SK-N-SH (cell line): ENCODE measurements at regions not wholly inside any gene's neighbourhood (a gene's known extent, or its start where the extent isn't known, plus 50 kb on each side); places are given as distances from the start of the nearest gene placed in this dataset.

Experiments
- CTCF ChIA-PET: fragments of 300-600, 350-600 bp; formaldehyde crosslinking; extraction: SDS; loops from one replicate; lab custom pipeline; 2021; lab: Yijun Ruan, JAX
- POLR2A ChIA-PET: fragments of 350-600 bp; sonication (Branson Sonifier 250); formaldehyde crosslinking; extraction: SDS; loops from one replicate; lab custom pipeline; 2020; ENCODE audit warnings: antibody characterized with exemption, inconsistent platforms; lab: Yijun Ruan, JAX
- DNase-seq: peaks from one replicate; pipeline ENCODE4 v3.0.0; 2012
- H2AFZ ChIP-seq: fragments of 200-600 bp; sonication (generic); 2 replicates; pipeline ENCODE4 v1.8.1; 2016; ENCODE audit warnings: antibody characterized with exemption, mild to moderate bottlenecking, low read depth
- H3F3A ChIP-seq: fragments of 200-600 bp; sonication (generic); replicated peaks from 2 replicates; pipeline ENCODE3; 2016; ENCODE audit warnings: antibody characterized with exemption, mild to moderate bottlenecking; ENCODE audit not compliant: insufficient read depth
- H3K27ac ChIP-seq, 2 experiments: fragments of 200-500 bp in 1 of 2; fragments of 200-600 bp in 1 of 2; sonication (Bioruptor generic) in 1 of 2; sonication (generic), shearing (Covaris generic) in 1 of 2; 2 replicates each; pipeline versions ENCODE4 v1.5.1 to v1.6.1; 2014 to 2016; ENCODE audit warnings: low read depth in 2 of 2, inconsistent platforms in 1 of 2, low read length in 1 of 2, mild to moderate bottlenecking in 1 of 2, mixed read lengths in 1 of 2
- H3K27me3 ChIP-seq: fragments of 200-600 bp; sonication (generic), shearing (Covaris generic); 2 replicates; pipeline ENCODE4 v1.6.1; 2016; ENCODE audit warnings: mixed run types; ENCODE audit not compliant: insufficient read depth
- H3K36me3 ChIP-seq, 2 experiments: fragments of 200-500 bp in 1 of 2; fragments of 200-600 bp in 1 of 2; sonication (Bioruptor generic) in 1 of 2; sonication (generic) in 1 of 2; replicated peaks in 1 of 2; 2 replicates each; pipeline versions ENCODE3 to v1.5.1; 2014 to 2016; ENCODE audit warnings: low read length in 1 of 2, mild to moderate bottlenecking in 1 of 2; ENCODE audit not compliant: insufficient read depth in 2 of 2, control insufficient read depth in 1 of 2
- H3K4me1 ChIP-seq, 2 experiments: fragments of 200-500 bp in 1 of 2; fragments of 200-600 bp in 1 of 2; sonication (Bioruptor generic) in 1 of 2; sonication (generic), shearing (Covaris generic) in 1 of 2; 2 replicates each; pipeline versions ENCODE4 v1.5.1 to v1.6.1; 2014 to 2016; ENCODE audit warnings: low read depth in 1 of 2, low read length in 1 of 2, mixed run types in 1 of 2; ENCODE audit not compliant: insufficient read depth in 2 of 2, control insufficient read depth in 1 of 2
- H3K4me2 ChIP-seq: fragments of 200-600 bp; sonication (generic), shearing (Covaris generic); 2 replicates; pipeline ENCODE4 v1.6.1; 2017; ENCODE audit warnings: mixed run types
- H3K4me3 ChIP-seq, 2 experiments: fragments of 200-500 bp in 1 of 2; fragments of 200-600 bp in 1 of 2; sonication (Bioruptor generic) in 1 of 2; sonication (generic), shearing (Covaris generic) in 1 of 2; 2 replicates each; pipeline versions ENCODE4 v1.5.1 to v1.8.1; 2014 to 2016; ENCODE audit warnings: low read depth in 2 of 2, inconsistent platforms in 1 of 2, low read length in 1 of 2, mild to moderate bottlenecking in 1 of 2, mixed read lengths in 1 of 2, moderate library complexity in 1 of 2
- H3K79me2 ChIP-seq: fragments of 200-600 bp; sonication (generic); 2 replicates; pipeline ENCODE4 v1.8.1; 2017; ENCODE audit warnings: mild to moderate bottlenecking; ENCODE audit not compliant: insufficient read depth
- H3K9ac ChIP-seq: fragments of 200-600 bp; sonication (generic); 2 replicates; pipeline ENCODE4 v1.6.1; 2017; ENCODE audit warnings: mixed run types
- H3K9me2 ChIP-seq: fragments of 200-600 bp; sonication (generic); 2 replicates; pipeline ENCODE4 v1.6.1; 2017; ENCODE audit warnings: mixed run types
- H3K9me3 ChIP-seq: fragments of 200-600 bp; sonication (generic); 2 replicates; pipeline ENCODE4 v1.6.1; 2017; ENCODE audit warnings: mixed run types, mild to moderate bottlenecking, moderate library complexity
- H4K20me1 ChIP-seq: fragments of 200-600 bp; sonication (generic); 2 replicates; pipeline ENCODE4 v1.6.1; 2017; ENCODE audit warnings: mild to moderate bottlenecking, mixed run types; ENCODE audit not compliant: insufficient read depth
- EZH2phosphoT487 ChIP-seq: fragments of 200-600 bp; sonication (generic); IDR thresholded peaks from 2 replicates; pipeline ENCODE4 v1.6.1; 2017; ENCODE audit warnings: low read depth, mixed run types, mild to moderate bottlenecking, antibody characterized with exemption, moderate library complexity, borderline replicate concordance
- FOXJ3 ChIP-seq: sonication (generic); formaldehyde crosslinking; IDR thresholded peaks from 2 replicates; pipeline ENCODE4 v1.5.1; 2020; ENCODE audit warnings: mild to moderate bottlenecking, missing genetic modification reagents
- GATA2 ChIP-seq: sonication (generic); formaldehyde crosslinking; IDR thresholded peaks from 2 replicates; pipeline ENCODE4 v1.5.0; 2020; ENCODE audit warnings: mild to moderate bottlenecking, missing genetic modification reagents
- JUND ChIP-seq: IDR thresholded peaks from 2 replicates; pipeline ENCODE4 v1.4.0; 2012
- NFIC ChIP-seq: IDR thresholded peaks from 2 replicates; pipeline ENCODE4 v1.4.0; 2012; ENCODE audit warnings: borderline replicate concordance
- NRF1 ChIP-seq: IDR thresholded peaks from 2 replicates; pipeline ENCODE4 v1.6.1; 2012; ENCODE audit warnings: low read depth, mild to moderate bottlenecking, low read length
- POLR2AphosphoS5 ChIP-seq: IDR thresholded peaks from 2 replicates; pipeline ENCODE4 v1.6.1; 2012; ENCODE audit warnings: low read depth, low read length
- RAD21 ChIP-seq: IDR thresholded peaks from 2 replicates; pipeline ENCODE4 v1.6.1; 2012; ENCODE audit warnings: mild to moderate bottlenecking, low read length
- RCOR1 ChIP-seq: fragments of 150-350 bp; IDR thresholded peaks from 2 replicates; pipeline ENCODE4 v1.6.1; 2017; ENCODE audit warnings: antibody characterized with exemption, low read length
- RFX5 ChIP-seq: IDR thresholded peaks from 2 replicates; pipeline ENCODE4 v1.6.1; 2012; ENCODE audit warnings: mild to moderate bottlenecking, improper control_type of control experiment, low read length
- RXRA ChIP-seq: IDR thresholded peaks from 2 replicates; pipeline ENCODE4 v1.4.0; 2012; ENCODE audit warnings: low read depth, mild to moderate bottlenecking, borderline replicate concordance
- SIN3A ChIP-seq: IDR thresholded peaks from 2 replicates; pipeline ENCODE4 v1.6.1; 2012; ENCODE audit warnings: low read depth, mild to moderate bottlenecking, low read length, moderate library complexity, borderline replicate concordance
- SMC3 ChIP-seq: IDR thresholded peaks from 2 replicates; pipeline ENCODE4 v1.6.1; 2012; ENCODE audit warnings: low read depth, low read length, improper control_type of control experiment
- TAF1 ChIP-seq: IDR thresholded peaks from 2 replicates; pipeline ENCODE4 v1.6.1; 2012; ENCODE audit warnings: low read depth, mild to moderate bottlenecking, low read length, moderate library complexity, borderline replicate concordance
- TCF12 ChIP-seq: IDR thresholded peaks from 2 replicates; pipeline ENCODE4 v1.4.0; 2012
- YY1 ChIP-seq: IDR thresholded peaks from 2 replicates; pipeline ENCODE4 v1.4.0; 2012; ENCODE audit warnings: low read depth, mild to moderate bottlenecking
- WGBS: methylation state at CpG from one replicate; pipeline ENCODE4 v1.1.6; 2017; ENCODE audit warnings: low lambda C conversion rate; 5-methylcytosine and 5-hydroxymethylcytosine counted together
- TF ChIP-seq, protein P1 (sequence below): fragments of 150-350 bp; IDR thresholded peaks from 2 replicates; pipeline ENCODE4 v1.6.1; 2016; ENCODE audit warnings: mild to moderate bottlenecking, low read depth, low read length
- TF ChIP-seq, protein P2 (sequence below): IDR thresholded peaks from 2 replicates; pipeline ENCODE4 v1.4.0; 2012; ENCODE audit warnings: low read depth, borderline replicate concordance
- TF ChIP-seq, protein P3 (sequence below): IDR thresholded peaks from 2 replicates; pipeline ENCODE4 v1.4.0; 2012; ENCODE audit warnings: low read depth
- TF ChIP-seq, protein P4 (sequence below): fragments of 200-600 bp; sonication (generic); IDR thresholded peaks from 2 replicates; pipeline ENCODE4 v1.6.1; 2017; ENCODE audit warnings: antibody characterized with exemption, mild to moderate bottlenecking, moderate library complexity
- TF ChIP-seq, protein P5 (sequence below): IDR thresholded peaks from 2 replicates; pipeline ENCODE4; 2012

DNA sequence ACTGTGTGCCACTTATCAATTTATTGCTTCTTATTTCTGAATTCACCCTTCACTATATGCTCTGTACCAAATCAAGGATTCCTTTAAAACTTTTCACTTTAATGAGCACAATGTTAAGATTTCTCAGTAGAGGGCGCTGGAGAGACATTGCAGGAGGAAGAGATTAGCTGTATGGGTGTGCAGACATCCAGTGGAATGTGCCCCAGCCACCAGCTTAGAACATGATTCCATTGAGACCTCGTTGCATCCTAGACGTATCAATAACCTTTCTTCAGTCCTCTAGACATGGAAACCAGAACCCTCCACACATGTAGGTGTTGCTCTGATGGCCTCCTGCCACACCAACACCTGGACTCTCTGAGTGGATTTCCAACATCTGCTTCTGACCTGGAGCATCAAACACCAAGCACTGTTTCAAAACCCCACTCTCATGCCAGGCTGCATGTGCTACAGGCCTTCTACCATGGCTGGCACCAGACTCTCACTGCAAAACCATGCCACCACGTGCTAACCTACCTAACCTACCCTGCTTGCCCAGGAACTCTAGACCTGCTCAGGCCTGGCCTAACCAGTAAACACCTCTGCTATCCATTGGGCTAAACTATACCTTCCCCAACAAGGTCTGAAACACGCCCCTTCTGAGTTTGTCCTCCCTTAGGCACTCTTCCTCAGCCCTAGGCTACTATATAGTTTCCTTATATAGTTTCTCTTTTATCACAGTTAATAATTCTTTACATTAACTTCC lies 633.2 kb upstream of the PKDCC start:
- no peak overlapping the region for H2AFZ ChIP-seq
- WGBS = 19% methylated on average over 5 of the region's 5 CpGs
- H3K9ac ChIP-seq = no peak overlapping the region
- H3K4me2 ChIP-seq = no peak overlapping the region
- no peaks in the 10 kb centered on the region for H3K27me3 ChIP-seq
- CTCF ChIA-PET = interaction anchor here (0.5 to 6.1 kb wide), 40 partner anchors 10 to 1501 kb away, joined by 3 to 133 read pairs (median 4); no protein-coding TSS in a partner anchor
- no peaks in the 10 kb centered on the region for H3K36me3 ChIP-seq
- H3F3A ChIP-seq = no peaks in the 10 kb centered on the region
- H3K4me1 ChIP-seq = no peaks in the 10 kb centered on the region
- TF ChIP-seq POLR2AphosphoS5 = no peak
- TF ChIP-seq, protein P1, sequence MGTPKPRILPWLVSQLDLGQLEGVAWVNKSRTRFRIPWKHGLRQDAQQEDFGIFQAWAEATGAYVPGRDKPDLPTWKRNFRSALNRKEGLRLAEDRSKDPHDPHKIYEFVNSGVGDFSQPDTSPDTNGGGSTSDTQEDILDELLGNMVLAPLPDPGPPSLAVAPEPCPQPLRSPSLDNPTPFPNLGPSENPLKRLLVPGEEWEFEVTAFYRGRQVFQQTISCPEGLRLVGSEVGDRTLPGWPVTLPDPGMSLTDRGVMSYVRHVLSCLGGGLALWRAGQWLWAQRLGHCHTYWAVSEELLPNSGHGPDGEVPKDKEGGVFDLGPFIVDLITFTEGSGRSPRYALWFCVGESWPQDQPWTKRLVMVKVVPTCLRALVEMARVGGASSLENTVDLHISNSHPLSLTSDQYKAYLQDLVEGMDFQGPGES = no peak
- TF ChIP-seq RCOR1 = no peak
- TF ChIP-seq, protein P2, sequence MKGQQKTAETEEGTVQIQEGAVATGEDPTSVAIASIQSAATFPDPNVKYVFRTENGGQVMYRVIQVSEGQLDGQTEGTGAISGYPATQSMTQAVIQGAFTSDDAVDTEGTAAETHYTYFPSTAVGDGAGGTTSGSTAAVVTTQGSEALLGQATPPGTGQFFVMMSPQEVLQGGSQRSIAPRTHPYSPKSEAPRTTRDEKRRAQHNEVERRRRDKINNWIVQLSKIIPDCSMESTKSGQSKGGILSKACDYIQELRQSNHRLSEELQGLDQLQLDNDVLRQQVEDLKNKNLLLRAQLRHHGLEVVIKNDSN = no peak
- no peak for TF ChIP-seq SIN3A
- no peak for TF ChIP-seq TAF1
- TF ChIP-seq, protein P3, sequence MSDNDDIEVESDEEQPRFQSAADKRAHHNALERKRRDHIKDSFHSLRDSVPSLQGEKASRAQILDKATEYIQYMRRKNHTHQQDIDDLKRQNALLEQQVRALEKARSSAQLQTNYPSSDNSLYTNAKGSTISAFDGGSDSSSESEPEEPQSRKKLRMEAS = no peak
- TF ChIP-seq NRF1 = no peak
- TF ChIP-seq RAD21 = peak; percentile 85
- no peak for TF ChIP-seq RXRA
- no peak for TF ChIP-seq NFIC
- no peak for TF ChIP-seq GATA2 (CRISPR knock-in tag)
- TF ChIP-seq SMC3 = peak; percentile 74
- no peak for TF ChIP-seq TCF12
- TF ChIP-seq, protein P4, sequence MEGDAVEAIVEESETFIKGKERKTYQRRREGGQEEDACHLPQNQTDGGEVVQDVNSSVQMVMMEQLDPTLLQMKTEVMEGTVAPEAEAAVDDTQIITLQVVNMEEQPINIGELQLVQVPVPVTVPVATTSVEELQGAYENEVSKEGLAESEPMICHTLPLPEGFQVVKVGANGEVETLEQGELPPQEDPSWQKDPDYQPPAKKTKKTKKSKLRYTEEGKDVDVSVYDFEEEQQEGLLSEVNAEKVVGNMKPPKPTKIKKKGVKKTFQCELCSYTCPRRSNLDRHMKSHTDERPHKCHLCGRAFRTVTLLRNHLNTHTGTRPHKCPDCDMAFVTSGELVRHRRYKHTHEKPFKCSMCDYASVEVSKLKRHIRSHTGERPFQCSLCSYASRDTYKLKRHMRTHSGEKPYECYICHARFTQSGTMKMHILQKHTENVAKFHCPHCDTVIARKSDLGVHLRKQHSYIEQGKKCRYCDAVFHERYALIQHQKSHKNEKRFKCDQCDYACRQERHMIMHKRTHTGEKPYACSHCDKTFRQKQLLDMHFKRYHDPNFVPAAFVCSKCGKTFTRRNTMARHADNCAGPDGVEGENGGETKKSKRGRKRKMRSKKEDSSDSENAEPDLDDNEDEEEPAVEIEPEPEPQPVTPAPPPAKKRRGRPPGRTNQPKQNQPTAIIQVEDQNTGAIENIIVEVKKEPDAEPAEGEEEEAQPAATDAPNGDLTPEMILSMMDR = peak; percentile 73
- no peak for TF ChIP-seq JUND
- TF ChIP-seq, protein P5, sequence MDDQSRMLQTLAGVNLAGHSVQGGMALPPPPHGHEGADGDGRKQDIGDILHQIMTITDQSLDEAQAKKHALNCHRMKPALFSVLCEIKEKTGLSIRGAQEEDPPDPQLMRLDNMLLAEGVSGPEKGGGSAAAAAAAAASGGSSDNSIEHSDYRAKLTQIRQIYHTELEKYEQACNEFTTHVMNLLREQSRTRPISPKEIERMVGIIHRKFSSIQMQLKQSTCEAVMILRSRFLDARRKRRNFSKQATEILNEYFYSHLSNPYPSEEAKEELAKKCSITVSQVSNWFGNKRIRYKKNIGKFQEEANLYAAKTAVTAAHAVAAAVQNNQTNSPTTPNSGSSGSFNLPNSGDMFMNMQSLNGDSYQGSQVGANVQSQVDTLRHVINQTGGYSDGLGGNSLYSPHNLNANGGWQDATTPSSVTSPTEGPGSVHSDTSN = no peak
- TF ChIP-seq YY1 = no peak
- no peak for TF ChIP-seq RFX5
- no peak for TF ChIP-seq EZH2phosphoT487
- TF ChIP-seq FOXJ3 (CRISPR knock-in tag) = no peak
- peak; percentile 27 for DNase-seq
- H3K4me3 ChIP-seq = no peak overlapping the region
- H3K9me2 ChIP-seq = no peaks in the 10 kb centered on the region
- H3K79me2 ChIP-seq = no peaks in the 10 kb centered on the region
- no peak overlapping the region for H3K27ac ChIP-seq
- no peaks in the 10 kb centered on the region for H3K9me3 ChIP-seq
- POLR2A ChIA-PET = interaction anchor here (1.0 kb wide), 1 partner anchor 284 kb away, joined by 3 read pairs; no protein-coding TSS in a partner anchor
- no peaks in the 10 kb centered on the region for H4K20me1 ChIP-seq
